ENCODE measurements at regions not wholly inside any gene's neighbourhood (a gene's known extent, or its start where the extent isn't known, plus 50 kb on each side); places are given as distances from the start of the nearest gene placed in this dataset.

DNA sequence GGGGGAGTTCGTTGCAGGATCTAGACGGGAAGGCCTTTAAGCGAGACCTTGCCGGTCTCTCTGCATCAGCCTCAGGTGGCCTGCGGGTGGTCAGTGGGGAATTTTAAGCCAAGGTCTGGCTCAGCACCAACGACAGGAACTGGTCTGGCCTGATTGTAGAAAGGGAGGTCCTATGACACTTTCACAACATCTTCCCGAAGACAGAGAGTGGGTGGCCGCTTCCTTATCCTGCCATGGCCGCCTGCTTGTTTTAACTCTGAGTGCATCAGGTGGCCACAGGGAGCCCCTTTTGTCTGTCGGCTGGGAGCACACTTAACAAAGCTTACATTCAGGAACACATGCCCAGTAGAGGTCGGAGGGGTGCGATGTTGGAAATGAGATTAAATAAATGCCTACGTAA, 363.7 kb upstream of the MYT1L start:
- TF ChIP-seq, protein P1, sequence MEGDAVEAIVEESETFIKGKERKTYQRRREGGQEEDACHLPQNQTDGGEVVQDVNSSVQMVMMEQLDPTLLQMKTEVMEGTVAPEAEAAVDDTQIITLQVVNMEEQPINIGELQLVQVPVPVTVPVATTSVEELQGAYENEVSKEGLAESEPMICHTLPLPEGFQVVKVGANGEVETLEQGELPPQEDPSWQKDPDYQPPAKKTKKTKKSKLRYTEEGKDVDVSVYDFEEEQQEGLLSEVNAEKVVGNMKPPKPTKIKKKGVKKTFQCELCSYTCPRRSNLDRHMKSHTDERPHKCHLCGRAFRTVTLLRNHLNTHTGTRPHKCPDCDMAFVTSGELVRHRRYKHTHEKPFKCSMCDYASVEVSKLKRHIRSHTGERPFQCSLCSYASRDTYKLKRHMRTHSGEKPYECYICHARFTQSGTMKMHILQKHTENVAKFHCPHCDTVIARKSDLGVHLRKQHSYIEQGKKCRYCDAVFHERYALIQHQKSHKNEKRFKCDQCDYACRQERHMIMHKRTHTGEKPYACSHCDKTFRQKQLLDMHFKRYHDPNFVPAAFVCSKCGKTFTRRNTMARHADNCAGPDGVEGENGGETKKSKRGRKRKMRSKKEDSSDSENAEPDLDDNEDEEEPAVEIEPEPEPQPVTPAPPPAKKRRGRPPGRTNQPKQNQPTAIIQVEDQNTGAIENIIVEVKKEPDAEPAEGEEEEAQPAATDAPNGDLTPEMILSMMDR (conservative IDR thresholded peaks at IDR 0.05 in 1 of 2, IDR thresholded peaks at IDR 0.05 in 1 of 2; ENCODE audit: extremely low read depth in 1 of 2, insufficient read depth in 1 of 2, low read depth in 1 of 2, low read length in 2 of 2) = no peak
- no peak for TF ChIP-seq EZH2 (IDR thresholded peaks at IDR 0.05; ENCODE audit: borderline replicate concordance, low read length)

Measured in mammary epithelial cell (primary cell).